GM21786 (cell line): ENCODE measurements at regions not wholly inside any gene's neighbourhood (a gene's known extent, or its start where the extent isn't known, plus 50 kb on each side); places are given as distances from the start of the nearest gene placed in this dataset.

Experiments used
- ATAC-seq: cut with Tn5 transposase; IDR thresholded peaks from one replicate; pipeline ENCODE4 v1.9.1; 2021; ENCODE audit not compliant: unreplicated experiment

DNA sequence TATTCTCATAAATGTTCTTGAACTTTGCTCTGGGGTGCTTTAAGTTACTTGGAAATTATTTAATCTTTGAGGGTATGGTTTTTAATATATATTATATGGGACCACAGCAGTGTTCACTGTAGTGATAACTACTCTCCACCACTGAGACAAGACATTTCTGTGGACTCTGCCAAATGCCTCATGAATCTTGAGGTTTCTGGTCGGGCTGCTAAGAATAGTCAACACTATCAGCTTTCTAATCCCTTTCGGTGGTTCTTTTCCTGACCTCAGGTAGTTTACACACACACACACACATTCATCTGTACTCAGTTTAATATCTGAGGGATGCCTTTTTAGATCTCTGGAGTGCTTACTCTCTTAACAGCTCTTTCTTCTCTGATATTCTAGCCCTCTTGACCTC, 500.7 kb downstream of the MAFB start:
- no peak for ATAC-seq

DNA sequence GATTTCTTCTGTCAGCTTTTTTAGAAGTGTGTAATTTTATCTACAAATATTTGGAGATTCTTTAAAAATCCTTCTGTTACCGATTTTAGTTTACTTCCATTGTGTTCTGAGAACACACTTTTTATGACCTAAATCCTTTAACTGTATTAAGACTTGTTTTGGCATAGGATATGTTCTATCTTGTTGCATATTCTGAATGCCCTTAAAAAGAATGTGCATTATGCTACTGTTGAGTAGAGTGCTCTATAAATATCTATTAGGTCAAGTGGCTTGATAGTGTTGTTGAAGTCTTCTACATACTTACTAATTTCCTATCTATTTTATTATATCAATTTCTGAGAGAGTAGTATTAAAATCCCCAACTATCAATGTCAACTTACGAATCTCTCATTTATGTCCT, 502.2 kb downstream of the MAFB start:
- ATAC-seq: no peak

DNA sequence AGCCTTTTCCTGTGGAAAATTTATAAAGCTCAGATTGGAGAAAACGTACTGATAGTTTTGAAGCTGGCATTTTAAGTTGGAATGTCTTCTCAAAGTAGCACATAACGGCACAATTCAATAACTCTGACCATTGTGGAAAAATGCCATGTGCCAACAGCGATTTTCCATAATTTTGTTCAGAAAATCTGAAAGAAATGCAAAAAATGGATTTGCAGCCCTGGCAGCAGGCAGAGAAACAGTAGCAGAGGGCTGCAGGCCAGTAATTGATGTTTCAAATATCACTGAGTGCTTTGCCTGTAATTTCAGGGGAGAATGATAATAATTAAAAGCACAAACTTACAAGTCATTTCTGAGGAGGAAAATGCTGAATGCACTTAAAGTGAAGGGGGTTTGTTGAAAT, 507.4 kb downstream of the MAFB start:
- ATAC-seq: no peak

DNA sequence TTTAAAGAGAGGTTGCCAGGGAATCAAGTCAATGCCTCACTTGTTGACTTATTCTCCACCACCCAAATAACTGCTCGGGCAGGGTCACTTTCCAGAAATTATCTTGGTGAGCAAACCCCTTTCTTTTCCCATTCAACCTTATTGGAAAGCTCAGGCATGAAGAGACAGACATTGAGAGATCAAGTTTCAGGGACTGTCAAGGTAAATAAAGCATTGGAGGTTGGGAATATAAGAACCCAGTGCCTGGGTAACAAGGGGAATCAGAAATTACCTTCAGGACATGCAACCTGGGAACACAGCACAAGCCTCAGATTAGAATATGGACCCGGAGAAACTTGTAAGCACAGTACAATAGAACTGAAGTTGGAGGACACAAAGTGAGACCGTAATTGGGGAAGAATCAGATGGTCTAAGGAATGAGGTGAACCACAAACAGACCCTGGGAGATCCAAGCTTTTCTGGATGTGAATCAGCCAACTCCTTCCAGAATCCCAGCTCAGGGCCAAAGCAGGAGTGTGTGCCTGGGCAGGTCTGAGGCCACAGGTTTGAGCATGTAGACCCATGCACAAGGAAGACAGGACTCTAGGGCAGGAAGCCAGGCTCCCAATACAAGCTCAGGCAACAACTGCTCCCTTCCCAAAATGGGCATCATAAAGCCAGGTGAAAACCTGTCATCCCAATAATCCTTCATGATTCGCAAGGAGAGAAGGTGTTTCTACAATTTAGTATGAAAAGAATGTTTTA, 512.8 kb downstream of the MAFB start:
- no peak for ATAC-seq

DNA sequence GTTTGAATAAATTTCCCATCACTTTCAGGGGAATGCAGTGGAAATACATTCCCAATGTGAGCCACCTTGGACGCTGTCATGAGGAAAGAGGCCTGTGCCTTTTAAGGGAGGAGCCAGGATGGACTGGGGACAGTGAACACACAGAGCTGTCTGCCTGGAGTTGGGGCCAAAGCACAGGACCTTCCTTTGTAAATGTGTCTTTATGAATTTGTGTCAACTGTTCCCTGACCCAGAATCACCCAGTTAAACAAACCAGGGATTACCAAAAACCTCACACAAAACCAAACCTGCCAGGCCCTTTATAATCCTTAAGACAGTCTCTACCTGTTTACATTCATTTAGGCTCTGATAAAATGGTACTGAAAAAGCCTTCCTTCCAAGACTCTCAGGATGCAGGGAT, 513.7 kb downstream of the MAFB start:
- ATAC-seq: no peak

DNA sequence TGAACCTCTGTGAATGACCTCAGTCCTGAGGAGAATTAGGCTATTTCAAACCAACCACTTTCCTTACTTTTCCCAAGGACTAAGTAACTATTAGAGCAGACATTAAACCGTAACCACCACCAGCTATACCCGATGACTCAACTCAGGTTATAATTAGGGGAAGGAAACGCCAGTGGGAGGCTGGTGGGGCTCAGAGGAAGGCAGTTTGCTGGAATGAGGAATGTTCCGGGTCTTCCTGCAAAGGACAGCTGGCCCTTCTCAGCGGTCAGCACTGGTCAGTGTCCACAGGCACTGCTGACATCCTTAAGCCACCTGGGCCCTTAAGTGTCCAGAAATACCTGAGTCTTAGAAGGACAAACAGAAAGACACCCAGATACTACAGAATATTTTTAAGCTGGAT, 515.2 kb downstream of the MAFB start:
- no peak for ATAC-seq

DNA sequence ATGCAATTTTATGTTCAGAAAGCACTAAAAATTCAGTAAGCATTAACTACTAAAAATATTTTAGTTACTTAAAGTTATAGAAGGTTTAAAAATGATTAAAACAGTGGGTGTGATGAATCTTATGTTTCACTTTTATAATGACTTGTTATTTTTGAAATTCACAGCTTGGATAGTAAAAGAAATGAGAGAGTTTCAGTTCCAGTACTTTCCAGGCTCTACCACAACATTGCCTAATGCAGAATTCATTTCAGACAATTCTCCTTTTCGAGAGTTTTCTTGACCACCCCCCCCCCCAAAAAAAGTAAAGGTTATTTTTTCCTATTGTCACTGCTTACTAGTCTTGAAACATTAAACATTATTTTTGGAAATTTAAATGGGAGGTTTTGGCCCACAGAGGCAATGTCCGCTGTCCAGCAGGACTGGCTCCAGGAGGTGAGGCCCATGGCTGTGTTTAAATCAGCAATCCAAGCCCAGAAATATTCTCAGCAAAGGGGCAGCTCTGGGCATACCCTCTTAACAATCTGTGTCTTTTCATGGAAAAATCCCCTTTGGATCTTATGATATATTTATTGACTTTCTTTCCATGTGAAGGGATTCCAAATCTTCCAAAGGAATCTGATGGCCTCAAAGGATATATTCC, 519.9 kb downstream of the MAFB start:
- ATAC-seq: no peak

DNA sequence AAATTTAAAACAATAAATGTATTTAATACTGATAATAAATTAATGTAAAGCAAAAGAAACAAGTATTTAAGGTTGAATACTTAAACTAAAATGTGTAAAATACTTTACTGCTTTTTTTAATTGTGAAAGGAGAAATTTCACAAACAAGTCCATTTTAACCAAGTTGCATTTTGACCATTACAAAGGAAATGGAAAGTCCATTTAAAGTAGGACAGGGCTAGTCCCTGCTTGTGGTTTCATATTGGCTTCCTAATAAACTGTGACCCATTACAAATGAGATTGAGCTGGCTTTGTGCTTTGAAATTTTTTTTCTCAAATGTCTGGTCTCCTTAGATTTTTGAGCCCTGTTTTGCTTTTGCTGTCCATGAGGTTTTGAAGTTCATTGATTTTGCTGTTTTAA, 527.6 kb downstream of the MAFB start:
- ATAC-seq: no peak

DNA sequence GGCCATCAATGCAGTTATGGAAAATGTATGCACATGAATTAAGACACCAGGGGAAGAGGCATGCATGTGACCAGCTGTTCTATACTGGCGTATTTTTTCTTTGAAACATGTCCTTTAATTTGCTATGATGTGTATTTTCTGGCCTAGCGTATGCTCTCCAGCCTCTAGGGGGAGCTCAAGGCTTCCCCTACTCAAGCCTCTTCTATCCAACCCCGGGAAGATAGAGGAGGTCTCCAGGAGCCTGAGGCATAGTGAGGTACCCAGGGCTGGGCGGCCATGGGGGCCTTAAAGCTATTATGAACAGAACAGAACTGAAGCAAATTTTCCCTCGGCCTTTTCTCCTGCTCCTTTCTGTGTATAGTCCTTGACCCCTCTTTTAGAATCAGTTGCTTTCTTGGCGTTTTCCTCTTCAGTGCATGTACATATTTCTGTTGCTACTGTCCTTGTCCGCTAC, 528.9 kb downstream of the MAFB start:
- ATAC-seq: no peak

DNA sequence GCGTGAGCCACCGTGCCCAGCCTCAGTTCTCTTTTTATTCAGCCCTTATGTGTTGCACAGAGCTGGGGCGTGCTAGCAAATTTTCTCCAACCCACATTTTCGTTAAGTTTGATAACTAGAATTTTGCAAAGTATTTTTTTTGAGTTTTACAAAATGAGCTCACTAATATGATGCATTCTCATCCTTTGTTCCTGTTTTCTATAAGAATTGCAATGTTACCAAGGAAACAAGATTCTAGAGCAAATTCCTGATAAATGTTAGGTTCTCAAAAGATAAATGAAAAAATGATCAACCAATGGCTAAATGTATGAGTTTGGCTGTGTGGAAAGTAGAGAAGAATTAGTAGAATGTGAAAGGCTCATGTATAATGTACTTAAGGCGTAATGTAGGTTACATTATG, 529.8 kb downstream of the MAFB start:
- no peak for ATAC-seq

DNA sequence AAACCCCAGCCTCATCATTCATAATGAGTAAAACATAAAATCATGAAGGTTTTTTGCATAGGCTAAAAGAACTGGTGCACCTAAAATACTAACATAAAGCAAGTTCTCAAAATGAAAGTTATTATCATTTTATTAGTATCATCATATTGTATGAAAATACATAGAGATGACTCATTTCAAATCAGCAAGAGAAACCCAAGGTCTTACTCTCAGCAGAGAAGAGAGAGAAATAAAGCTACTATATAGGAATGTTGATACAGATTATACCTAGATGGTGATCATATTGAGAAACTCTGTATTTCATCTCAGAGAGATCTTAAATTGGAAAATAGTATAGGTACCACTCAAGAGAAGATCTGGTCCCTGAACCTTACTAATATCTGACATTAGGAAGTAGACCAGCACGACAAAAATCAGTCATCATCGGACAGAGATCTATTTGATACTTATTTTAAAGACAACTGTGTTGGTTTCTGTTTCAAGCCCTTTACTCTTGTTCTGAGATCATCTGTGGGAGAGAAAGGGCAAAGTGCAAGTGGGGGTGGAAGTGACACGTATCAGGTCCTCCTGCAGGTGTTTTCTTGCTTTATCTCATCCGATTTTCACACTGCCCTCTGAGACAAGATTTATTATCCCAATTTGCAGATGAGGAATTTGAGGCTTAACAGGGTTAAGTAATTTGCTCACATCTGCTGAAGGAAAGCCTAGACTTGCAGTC, 532.3 kb downstream of the MAFB start:
- ATAC-seq: peak; percentile 88

DNA sequence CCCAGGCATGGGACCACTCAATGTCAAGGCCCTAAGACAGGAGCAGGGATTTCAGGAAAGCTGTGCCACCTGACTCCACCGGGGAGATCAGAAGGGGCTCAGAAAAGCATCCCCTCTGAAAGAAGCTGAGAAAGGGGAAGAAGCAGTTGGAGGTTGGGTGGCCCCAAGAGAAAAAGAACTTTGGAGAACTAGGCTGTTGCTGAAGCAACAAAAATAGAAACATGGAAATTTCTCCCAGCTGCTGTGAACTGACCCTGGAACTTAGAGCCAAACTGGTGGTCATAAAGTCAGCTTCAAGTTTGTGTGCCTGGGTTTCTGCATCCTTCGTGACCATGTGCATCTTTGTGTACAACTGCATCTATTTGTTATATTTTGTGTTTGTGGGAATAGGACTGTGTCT, 534.5 kb downstream of the MAFB start:
- no peak for ATAC-seq

DNA sequence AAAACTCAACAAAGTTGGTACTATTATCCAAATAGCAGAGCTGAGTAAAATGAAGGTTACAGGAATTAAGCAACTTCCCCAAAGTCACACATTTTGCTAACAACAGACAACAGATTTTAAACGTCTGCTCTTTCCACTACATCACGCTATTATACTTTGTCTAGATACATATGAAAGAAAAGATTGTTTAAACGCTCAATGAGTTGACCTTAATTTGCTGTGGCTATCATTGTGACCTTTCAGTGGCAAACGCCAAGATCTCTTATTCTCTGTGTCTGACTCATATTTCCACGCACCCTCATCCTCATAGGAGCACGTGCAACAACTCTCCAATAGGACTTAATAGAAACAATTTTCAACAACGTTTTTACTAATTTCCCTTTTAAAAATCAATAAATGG, 540.1 kb downstream of the MAFB start:
- ATAC-seq: no peak

DNA sequence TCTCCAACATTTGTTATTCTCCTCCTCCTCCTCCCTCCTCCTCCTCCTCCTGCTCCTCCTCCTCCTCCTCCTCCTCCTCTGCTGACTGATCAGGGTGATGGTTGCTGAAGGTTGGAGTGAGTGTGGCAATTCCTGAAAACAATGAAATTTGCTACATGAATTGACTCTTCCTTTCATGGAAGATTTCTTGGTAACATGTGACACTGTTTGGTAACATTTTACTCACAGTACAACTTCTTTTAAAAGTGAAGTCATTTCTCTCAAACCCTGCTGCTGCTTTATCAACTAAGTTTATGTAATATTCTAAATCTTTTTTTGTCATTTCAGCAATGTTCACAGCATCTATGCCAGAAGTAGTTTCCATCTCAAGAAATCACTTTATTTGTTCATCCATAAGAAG, 543.0 kb downstream of the MAFB start:
- no peak for ATAC-seq

DNA sequence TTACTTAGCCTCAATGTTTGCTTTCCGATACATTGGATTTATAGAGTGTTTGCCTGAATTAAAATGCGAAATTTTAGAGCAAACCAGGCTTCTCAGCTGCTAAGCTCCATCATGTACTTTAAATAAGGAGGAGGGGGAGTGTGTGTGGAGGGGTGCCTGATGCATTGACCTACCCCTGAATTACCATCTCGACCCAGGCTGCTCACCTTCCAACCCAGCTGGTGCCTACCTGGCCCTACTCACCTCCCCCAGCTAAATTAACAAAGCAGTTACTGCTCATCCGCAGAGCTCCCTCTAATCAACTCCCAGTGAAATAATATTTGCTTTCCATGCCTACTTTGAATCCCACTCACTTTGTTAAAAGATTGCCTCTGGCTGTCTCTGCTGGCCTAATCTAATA, 544.5 kb downstream of the MAFB start:
- no peak for ATAC-seq

DNA sequence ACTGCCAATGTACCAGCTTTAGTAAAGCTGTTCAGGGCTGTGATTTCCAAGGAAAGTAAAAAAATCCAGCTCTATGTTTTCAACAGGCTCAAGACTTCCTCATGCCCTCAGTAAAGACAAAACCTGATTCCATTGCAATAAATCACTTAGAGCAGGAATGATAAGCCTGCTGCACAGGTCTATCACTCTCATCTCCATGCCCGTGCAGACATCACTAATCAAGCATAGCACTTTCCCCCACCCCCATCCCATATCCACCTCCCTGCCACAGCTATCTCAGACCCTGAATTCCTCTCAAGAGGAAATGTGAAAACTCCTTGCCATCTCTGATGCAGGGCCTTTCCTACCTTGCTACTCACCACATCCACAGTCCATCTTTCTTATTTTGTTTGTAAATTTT, 554.9 kb downstream of the MAFB start:
- no peak for ATAC-seq

DNA sequence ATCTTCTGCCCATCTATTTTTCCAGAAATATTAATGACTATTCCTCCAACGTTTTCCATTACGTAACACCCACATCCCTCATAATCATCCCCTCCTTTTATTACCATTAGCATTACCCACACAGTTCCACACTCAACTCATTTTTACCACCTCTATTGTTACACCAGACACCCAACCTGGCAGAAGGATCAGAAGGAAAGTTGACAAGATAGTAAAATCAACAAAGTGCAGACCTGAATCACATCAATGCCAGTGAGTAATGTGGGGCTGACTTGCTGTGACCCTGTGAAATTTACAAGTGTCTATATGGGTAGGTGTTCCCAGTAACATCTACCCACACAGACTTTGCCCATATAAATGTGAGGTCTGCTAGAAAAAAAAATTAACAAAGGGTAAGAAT, 568.2 kb downstream of the MAFB start:
- ATAC-seq: no peak

DNA sequence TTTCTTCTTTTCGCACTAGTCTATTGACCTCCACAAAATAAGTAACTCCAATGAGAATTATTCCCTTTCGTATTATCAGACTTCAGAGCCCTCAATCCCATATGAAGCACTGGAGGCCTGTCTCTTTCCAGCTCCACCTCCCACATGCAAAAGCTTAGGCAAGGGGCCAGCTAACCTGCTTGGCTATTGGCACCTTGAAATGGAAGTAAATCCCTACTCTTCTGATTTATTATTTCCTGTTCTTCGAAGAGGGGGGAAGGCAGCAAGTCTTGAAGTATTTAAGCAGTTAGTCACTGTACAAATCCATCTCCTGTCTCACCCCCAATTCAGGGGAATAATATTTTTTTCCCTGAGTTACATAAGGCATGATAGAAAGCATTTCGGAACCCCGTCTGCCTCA, 577.8 kb downstream of the MAFB start:
- ATAC-seq: no peak

DNA sequence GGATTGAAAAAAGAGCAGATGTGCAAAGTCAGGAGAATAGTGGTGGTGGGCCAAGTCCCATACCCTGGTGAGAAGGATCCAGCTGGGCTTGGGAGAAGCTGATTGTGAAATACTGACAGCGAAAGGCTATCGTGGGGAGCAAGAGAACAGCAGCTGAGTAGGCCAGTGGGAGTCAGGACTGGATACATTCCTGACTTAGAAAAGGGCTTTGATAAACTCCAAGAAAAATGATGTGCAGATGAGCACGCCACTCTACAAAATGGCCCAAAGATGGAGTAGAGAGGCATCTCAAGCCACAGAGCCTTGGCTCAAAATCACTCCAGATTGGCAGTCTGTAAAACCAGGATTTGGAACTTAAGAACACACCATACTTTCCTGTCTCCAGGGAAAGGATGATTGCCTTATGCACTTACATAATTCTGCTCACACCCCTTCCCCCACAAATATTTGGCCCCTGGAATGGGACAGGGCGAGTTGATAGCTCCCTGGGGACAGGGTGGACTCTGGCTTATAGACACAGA, 578.7 kb downstream of the MAFB start:
- ATAC-seq: no peak

DNA sequence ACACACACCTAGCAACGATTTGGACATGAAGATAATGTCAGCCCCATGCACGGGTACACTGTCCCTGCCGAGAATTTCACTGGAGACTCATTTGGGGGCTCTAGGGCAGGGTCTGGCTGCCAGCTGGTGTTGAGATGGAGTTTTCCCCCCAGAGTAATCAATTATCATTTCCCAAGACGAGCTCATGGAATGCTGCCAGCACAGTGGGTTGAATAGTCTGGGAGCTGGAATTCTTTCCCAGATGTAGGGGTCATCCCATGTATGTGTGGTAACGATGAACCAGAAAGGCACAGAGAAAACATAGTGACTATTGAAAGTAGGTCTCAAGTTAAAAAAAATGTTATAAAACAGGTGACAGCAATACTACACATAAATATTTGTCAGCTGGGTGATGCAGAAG, 579.9 kb downstream of the MAFB start:
- ATAC-seq: no peak

DNA sequence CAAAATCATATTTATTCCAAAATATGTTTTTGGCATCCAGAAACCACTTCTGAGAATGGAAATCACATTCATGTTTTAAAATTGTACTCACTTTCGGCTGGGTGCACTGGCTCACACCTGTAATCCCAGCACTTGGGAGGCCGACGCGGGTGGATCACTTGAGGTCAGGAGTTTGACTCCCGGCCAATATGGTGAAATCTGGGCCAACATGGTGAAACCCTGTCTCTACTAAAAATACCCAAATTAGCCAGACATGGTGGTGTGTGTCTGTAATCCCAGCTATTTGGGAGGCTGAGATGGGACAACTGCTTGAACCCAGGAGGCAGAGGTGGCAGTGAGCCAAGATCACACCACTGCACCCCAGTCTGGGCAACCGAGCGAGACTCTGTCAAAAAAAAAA, 580.7 kb downstream of the MAFB start:
- ATAC-seq: no peak

DNA sequence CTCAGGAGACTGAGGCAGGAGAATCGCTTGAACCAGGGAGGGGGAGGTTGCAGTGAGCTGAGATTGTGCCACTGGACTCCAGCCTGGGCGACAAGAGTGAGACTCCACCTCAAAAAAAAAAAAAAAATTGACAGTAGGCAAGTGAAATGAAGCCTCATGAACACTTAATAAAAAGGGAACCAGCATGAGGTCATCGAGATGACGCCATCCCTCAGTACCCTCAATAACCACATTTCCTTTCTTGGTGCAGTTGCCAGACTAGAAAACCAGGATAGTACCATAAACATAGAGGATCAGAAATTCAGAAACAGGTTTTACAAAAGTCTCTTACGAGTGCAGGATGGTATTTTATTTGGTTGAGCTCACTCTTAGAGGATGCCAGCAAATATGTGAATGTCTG, 584.1 kb downstream of the MAFB start:
- ATAC-seq: no peak
